Kidney (tissue), 13 donors: ENCODE measurements at regions not wholly inside any gene's neighbourhood (a gene's known extent, or its start where the extent isn't known, plus 50 kb on each side); places are given as distances from the start of the nearest gene placed in this dataset.

ENCODE experiments used
- DNase-seq, 5 donors: peaks; one replicate each; pipeline ENCODE4 v3.0.0-alpha.2; 2013 to 2020
- FAIRE-seq: peaks from 2 replicates; lab custom pipeline; 2012; peaks lifted over from hg19 to GRCh38; lab: Jason Lieb, UNC
- H3K27ac ChIP-seq, 2 donors: one replicate each; pipeline ENCODE4 v1.7.0; 2013; ENCODE audit warnings: low read depth in 2 of 2, low read length in 2 of 2, inconsistent platforms in 1 of 2
- H3K27me3 ChIP-seq: one replicate; pipeline ENCODE4 v1.7.1; 2013; ENCODE audit warnings: low read length, inconsistent platforms; ENCODE audit not compliant: control insufficient read depth, insufficient read depth
- H3K36me3 ChIP-seq, 3 donors: one replicate each; pipeline versions ENCODE4 v1.7.0 to v1.7.1; 2013; ENCODE audit warnings: low read length in 3 of 3, control low read depth in 1 of 3, inconsistent platforms in 1 of 3; ENCODE audit not compliant: insufficient read depth in 3 of 3, control insufficient read depth in 2 of 3
- H3K4me1 ChIP-seq, 3 donors: one replicate each; pipeline versions ENCODE4 v1.7.0 to v1.7.1; 2013; ENCODE audit warnings: low read length in 3 of 3, inconsistent platforms in 1 of 3, low read depth in 1 of 3; ENCODE audit not compliant: control insufficient read depth in 2 of 3, insufficient read depth in 2 of 3
- H3K4me3 ChIP-seq, 3 donors: one replicate each; pipeline versions ENCODE4 v1.7.0 to v1.8.1; 2013; ENCODE audit warnings: low read length in 3 of 3, control low read depth in 1 of 3, inconsistent platforms in 1 of 3
- H3K9ac ChIP-seq, 3 donors: one replicate each; pipeline versions ENCODE4 v1.7.0 to v1.7.1; 2013; ENCODE audit warnings: low read length in 3 of 3, control low read depth in 1 of 3, inconsistent platforms in 1 of 3
- H3K9me3 ChIP-seq, 3 donors: one replicate each; pipeline versions ENCODE4 v1.7.0 to v1.7.1; 2013; ENCODE audit warnings: low read length in 3 of 3, control low read depth in 1 of 3, inconsistent platforms in 1 of 3; ENCODE audit not compliant: control insufficient read depth in 2 of 3, insufficient read depth in 1 of 3
- CTCF ChIP-seq: IDR thresholded peaks from 3 replicates; pipeline ENCODE4 v1.5.1; 2012; ENCODE audit warnings: mild to moderate bottlenecking, moderate library complexity, borderline replicate concordance; ENCODE audit not compliant: insufficient read depth; ENCODE audit errors: extremely low read depth
- intact Hi-C: fragments of 100-400 bp; cut with DNase I; formaldehyde crosslinking; loops from one replicate; pipeline ENCODE4 v1.11.1; 2022
- donor health status: control.
- donor health status: control.
- donor health status: control.
- donor health status: control.
- donor health status: control.
- donor health status: DM: yes; HTN: yes; CAD: no.
- donor health status: Normal renal cell carcinoma (clear cell type).

GRCh38 chr10:52993109-52993508, 220.5 kb upstream of the MBL2 start:
- Histone ChIP-seq H3K36me3 (no peaks in the 10 kb centered on the region), H3K9me3 (no peaks in the 10 kb centered on the region), H3K4me3 (no peak overlapping the region), H3K27me3 (no peaks in the 10 kb centered on the region), H3K9ac (no peak overlapping the region), H3K4me1 (no peaks in the 10 kb centered on the region), H3K27ac (no peak overlapping the region)
- DNase-seq: no peak
- no peak for FAIRE-seq
- no peak for TF ChIP-seq CTCF
- intact Hi-C loops: no loop called here

- DNase-seq: no peak
- Histone ChIP-seq H3K36me3 (no peaks in the 10 kb centered on the region), H3K9me3 (no peaks in the 10 kb centered on the region), H3K4me1 (no peaks in the 10 kb centered on the region), H3K9ac (no peak overlapping the region), H3K27ac (no peak overlapping the region), H3K27me3 (no peaks in the 10 kb centered on the region), H3K4me3 (no peak overlapping the region)
- no peak for FAIRE-seq
- intact Hi-C loops: no loop called here
- TF ChIP-seq CTCF: no peak
Measured at GRCh38 chr10:52992567-52992966, 220.0 kb upstream of the MBL2 start.

- Histone ChIP-seq H3K27ac (no peak overlapping the region), H3K9me3 (no peaks in the 10 kb centered on the region), H3K4me1 (no peaks in the 10 kb centered on the region), H3K36me3 (no peaks in the 10 kb centered on the region), H3K9ac (no peak overlapping the region), H3K4me3 (no peak overlapping the region), H3K27me3 (no peaks in the 10 kb centered on the region)
- FAIRE-seq (no peak), DNase-seq (no peak)
- TF ChIP-seq CTCF: no peak
- intact Hi-C loops: no loop called here
Measured at GRCh38 chr10:52988923-52989322, 216.3 kb upstream of the MBL2 start.

GRCh38 chr10:52986125-52986524, 213.5 kb upstream of the MBL2 start:
- Histone ChIP-seq H3K9me3 (no peaks in the 10 kb centered on the region), H3K27ac (no peak overlapping the region), H3K9ac (no peak overlapping the region), H3K4me1 (no peaks in the 10 kb centered on the region), H3K4me3 (no peak overlapping the region), H3K36me3 (no peaks in the 10 kb centered on the region), H3K27me3 (no peaks in the 10 kb centered on the region)
- DNase-seq (no peak), FAIRE-seq (no peak)
- intact Hi-C loops: no loop called here
- no peak for TF ChIP-seq CTCF
